NCI-H2029 (cell line): ENCODE measurements at regions not wholly inside any gene's neighbourhood (a gene's known extent, or its start where the extent isn't known, plus 50 kb on each side); places are given as distances from the start of the nearest gene placed in this dataset.

Experiments used
- DNase-seq: peaks from one replicate; lab custom pipeline; 2025; lab: John Stamatoyannopoulos, UW

DNA sequence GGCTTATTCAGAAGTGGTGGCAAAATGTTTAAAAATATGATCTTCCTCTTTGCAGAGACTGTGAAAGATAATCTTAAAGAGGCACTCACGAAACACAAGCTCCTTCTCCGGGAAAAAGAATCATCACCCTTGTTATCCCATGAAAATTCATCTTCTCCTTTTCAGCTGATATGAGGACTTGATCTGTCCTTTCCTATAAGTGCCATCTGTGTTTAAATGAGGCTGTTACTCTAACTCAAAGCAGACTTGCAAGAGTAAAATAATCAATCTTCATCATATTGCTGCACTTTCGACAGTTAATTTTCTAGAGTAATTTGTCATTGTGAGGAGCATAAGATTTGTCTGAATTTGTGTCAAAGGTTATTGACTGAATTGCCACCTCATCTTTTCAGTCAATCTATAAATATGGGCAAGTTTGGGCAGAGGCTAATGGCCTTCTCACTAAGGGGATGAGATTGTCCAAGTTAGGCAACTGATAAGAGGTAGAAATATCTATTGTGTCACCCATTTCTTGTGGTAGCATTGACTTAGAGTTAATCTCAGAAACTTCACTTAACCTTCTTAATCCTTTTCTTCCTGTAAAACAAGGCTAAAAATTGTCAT is 452.9 kb downstream of the GRXCR1 start:
- no peak for DNase-seq

DNA sequence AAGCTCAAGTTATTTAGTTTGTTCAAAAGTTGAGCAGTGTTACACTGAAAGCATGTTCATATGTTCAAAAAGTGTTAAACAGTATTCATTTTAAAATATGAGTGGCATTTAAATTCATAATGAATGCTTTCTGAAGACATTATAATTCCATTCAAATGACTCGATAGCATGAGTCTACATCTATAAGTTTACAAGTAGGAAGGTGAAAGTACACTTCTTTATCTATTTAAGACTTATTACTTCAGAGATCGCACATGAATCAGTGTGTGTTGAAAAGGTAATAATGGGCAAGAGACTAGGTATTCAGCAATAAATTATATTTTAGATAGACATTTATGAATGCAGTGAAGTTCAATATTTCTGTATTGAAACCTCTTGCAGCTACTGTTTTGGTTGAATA is 456.1 kb downstream of the GRXCR1 start:
- no peak for DNase-seq

DNA sequence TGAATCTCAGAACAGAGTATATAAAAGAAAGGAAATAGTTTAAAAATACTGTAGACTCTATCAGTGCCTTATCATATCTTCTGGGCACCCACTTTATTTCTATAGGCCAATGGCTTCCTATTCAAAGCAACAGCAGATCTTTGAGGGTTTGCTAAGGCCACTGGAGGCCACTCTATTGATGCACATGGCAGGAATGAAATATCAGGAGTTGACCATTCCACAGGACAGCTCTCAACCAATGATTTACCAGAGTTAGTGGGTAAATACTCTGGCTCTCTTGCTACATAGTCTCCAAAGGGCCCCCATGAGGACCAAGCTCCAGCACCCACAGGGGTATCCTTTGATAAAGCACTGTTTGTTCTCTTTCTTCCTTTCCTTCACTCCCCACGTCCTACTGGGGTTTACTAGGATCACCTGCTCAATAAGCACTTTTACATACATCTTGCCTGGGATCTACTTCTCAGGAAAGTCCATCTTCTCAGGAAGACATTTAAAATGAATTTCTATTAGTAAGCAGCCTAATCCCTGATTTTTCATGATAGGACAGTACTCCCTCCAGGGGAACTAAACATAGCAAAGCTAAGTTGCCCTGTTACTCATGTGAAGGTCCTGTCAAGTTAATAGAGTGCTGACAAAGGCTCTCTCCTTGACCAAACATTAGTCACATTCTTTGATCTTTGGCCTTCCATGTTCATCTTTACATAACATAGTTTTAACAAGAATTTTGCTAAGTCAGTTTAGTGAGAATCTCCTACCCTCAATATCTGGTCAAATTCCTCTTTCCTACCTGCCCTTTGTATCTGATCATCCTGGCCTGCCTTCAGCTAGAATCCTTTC is 459.7 kb downstream of the GRXCR1 start:
- no peak for DNase-seq

DNA sequence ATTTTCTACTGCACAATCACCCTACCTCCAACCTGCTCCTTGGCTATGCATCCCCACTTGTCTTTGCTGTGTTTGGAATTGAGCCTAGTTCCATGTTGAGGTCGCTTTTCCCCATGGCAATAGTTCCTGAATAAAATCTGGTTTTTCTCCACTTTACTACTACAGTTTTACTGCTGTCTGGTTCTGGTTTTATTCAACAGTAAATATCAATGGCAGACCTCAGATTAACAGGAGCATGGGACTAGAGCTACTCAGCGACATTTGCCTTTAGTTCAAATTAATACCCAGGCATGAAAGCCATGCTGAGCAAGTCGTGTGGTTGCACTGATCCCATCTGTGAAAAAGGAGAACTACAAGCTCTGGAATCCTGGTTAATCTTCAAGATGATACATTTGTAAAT is 460.3 kb downstream of the GRXCR1 start:
- DNase-seq: no peak

DNA sequence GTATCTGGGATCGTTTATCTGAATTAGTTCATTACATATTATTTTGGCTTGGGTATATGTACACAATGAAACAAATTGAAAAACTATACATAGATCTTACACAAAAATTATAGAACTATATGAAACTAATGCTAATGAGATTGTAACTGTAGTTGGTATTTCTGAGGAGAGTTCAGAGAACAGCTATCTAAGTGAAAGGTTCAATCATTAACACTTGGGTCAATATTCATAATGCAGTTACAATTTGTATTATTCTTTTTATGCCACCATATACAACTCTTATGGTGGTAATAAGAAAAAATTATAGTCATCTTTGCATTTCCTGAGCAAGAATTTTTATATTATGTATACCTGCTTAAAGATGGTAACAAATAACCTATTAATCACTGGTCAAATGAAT is 461.0 kb downstream of the GRXCR1 start:
- DNase-seq: no peak

DNA sequence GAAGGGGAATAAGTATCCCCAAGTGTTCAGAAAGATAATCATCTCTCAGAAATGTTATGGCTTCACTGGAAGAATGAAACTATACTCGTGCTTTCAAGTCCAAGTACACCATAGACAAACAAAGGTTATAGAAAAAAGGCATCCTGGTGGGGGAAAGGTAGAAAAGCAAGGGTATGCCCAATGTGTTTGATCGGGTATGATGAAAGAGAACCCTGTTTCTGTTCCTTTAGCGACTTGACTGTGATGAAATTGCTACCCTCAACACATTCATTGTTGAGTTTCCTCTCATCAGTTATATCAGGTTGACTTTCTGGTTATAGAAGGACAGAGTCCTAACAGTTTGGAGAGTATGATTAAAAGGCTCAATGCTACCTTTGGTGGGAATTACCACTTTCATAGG is 464.3 kb downstream of the GRXCR1 start:
- no peak for DNase-seq

DNA sequence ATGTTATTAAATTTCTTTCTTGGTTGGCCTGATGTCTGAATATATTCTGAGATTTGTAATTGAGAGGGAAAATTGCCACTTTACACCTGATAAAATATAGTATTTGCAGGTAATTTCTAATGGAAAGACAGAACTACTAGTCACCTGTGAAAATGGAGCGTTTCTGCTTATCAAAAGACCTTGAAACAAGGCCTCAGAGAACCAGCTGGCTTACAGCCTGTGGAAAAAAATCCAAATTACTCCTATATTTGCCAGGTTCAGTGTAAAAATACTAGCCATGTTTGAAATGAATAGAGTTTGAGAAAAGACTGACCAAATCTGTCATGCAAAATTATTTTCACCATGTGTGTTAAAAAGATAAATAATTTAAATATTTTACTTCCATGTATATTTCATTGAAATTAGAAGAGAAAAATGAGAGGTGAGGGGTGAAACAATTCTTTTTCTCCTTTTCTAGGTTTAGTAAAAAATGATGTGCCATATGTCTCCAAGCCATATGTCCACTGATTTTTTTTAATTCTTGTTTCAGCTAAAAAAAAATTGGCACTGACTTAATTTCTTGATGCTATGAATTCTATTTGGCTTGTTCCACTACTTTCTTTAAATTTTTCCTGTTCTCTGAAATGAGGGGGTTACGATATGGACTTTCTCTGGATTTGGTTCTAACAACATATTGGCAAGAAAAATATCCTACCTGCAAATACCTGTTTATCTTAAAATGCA is 464.9 kb downstream of the GRXCR1 start:
- no peak for DNase-seq

DNA sequence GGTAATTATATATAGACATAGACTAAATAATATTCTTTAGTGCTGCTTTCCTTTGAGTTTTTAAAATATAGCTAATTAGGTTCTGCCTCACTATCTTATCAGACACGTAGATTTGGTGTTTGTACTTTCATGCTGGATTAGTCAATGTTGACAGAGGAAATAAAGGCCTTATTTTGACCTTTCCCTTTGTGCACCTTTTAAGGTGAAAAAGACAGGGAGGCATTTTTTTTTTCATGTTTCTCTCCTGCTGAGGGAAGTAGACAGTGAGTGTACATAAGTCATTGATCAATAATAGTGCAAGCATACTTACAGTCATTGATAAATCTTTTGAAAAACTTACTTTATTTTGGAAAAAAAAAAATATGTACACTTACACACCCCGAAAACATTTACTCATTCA is 467.8 kb downstream of the GRXCR1 start:
- no peak for DNase-seq

DNA sequence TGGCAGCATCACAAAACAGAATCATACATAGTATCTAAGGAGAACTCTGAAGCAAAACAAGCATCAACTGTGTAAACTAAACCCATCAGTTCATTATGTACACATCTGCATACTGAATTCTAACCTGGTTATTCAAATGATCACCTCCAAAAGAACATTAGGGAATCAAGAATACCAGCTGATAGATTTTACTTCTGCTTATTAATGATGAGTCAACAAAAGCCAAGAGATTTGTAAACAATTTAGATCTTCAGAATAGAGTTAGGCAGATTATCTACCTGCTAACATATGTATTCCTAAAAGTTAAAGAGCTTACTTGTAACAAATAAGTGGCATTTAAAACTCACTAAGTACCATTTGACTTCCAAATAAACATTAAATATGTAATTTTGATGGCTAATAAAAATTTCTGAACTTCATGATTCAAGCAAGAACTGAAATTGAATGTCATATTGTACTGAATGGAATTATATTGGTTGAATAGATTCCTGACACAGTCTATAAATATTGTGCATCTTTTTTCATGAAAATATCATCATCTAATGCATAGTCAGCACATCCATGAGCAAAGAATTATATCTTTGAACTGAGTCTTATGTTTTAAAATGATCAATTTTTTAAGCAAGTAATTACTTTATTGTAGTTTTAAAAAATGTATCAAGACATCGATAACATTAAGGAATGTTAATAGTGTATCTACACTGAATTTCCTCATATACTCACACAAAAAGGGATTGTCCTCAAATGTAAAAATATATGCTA is 470.5 kb downstream of the GRXCR1 start:
- DNase-seq: no peak

DNA sequence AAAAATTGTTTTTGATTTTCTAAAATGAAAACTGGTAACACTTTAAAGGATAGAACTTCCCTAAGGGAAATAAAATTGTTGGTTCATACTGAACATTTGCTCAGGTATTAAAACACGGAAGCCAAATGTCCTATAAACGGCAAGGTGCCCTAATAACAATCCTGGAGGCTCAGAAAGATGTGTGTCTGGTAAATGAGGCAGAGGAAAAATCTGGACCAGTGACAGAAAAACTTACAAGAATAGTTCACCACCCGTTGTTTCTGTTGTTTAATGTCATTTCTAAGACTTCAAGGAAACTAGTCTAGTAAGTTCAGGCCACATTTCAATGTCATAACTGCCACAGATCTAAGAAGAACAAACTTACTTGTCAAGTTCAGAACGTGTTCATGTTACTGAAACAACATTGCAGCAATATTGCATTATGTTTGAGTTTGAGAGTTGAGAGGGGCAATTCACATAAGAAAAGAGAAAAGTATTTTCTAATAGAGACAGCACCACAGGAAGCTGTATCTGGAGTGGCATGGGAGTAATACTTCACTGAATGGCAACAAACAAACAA is 476.6 kb downstream of the GRXCR1 start:
- DNase-seq: no peak

DNA sequence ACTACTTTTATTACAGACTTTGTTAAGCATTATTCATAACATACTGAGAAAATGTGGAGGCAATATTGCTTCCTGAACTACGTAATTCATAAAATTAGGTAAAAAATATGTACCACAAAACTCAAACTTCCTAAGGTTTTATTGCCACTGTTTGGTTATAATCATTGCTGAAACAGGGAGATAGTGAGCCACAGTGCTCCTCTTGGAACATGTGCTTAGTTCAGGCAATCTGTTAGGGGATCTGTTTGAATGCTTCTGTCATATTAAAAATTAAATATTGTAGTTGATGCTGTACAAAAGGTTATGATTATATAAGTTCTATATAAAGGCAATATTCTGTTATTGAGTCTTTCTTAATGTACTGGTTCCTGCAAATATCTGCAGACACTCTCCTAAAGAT is 480.7 kb downstream of the GRXCR1 start:
- no peak for DNase-seq

DNA sequence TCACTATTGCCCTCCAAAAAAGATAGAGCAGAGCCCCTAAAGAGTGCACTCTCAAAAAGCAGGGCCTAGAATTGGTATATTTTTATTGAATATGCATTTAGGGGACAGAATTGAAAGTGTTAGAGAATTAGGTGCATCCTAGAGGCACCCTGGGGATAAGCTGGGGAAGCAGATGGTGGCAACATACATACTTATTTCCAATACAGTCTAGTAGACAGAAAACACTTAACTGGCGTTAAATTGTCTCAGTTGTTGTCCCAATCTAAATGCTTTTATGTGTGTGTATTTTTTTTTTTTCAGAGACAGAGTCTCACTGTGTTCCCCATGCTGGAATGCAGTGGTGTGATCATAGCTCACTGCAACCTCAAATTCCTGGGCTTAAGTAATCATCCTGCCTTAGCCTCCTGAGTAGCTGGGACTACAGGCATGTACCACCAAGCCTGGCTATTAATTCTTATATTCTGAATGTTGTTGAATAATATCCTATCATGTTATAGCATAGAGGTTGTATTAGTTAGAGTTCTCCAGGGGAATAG is 481.8 kb downstream of the GRXCR1 start:
- DNase-seq: no peak

DNA sequence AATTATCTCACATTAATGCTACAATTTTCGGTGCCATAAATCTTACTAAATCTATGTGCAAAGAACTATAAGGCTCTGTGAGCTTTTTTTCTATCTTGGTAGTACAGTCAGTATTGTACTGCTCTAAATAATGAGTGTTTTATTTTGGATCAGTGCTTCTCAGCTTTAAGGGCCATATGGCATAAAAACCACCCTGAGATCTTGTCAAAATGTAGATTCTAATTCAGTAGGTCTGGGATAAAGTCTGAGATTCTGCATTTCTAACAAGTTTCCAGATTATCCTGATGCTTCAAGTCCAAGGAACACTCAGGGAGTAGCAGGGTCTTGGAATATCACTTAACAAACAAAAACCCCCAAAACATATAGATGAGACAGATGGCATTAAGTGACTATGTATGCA is 486.5 kb downstream of the GRXCR1 start:
- no peak for DNase-seq

DNA sequence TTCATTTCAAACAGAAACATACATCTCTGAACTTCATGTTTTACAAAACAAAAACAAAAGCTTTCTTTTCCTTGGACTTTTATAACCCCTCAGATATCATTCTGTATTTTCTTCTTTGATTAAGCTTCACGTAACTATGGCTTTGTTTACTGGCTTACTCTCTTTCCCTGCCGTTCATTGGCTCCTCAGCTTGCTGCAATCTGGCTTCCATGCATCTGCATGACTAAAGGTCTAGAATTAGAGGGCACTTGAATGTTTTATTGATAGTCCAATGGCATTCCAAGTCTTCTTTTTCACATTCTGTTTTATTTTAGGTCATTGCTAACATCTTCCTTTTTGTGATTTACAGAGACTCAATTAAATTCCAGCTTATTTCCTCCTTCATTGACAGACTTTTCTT is 487.6 kb downstream of the GRXCR1 start:
- no peak for DNase-seq

DNA sequence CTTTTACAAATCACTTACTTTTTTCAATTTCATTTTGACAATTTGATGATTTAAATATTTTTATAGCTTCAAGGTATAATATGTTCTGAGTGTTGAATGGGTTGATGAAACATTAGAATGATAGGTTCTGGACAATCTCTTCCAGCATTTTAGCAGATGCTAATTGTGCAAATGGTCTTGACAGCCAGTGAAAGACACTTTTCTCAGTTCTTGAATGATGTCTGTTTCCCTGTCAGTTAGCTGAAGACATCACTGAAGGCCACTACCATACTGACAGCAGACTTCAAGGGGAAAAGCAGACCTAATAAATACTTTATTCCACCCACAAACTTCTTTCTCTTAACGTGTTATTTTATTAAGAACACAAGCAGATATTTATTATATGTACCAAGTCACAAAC is 498.6 kb downstream of the GRXCR1 start:
- DNase-seq: no peak

DNA sequence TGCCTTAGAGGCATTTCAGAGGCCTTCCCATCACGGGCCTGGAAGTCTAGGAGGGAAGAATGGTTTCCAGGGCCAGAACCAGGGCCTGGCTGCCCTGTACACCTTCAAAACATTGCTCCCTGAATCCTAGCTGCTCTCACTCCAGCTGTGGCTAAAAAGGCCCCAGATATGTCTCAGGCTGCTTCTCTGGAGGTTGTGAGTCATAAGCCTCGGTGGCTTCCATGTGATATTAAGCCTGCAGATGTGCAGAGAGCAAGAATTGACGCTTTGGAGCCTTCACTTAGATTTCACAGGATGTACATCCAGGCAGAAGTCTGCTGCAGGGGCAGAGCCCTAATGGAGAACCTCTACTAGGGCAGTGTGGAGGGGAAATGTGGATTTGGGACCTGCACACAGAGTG is 502.5 kb downstream of the GRXCR1 start:
- DNase-seq: no peak

DNA sequence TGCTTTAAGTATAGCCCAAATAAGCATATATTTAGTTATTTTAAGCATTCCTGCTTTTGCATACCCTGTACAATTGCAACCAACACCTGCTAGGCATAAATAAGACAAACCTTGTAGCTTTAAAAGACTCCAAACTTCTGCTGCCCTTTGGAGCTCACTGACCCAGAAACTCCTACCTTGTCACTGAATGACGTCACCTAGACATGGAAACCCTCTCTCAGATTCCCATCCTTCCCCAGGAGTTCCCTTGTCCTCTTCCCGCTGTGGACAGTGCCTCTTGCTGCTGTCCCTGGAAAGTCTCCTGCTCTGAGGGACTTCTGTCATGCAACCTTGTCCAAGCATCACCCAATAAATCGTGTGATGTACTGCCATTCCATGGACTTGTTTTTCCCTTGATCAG is 507.2 kb downstream of the GRXCR1 start:
- DNase-seq: no peak

DNA sequence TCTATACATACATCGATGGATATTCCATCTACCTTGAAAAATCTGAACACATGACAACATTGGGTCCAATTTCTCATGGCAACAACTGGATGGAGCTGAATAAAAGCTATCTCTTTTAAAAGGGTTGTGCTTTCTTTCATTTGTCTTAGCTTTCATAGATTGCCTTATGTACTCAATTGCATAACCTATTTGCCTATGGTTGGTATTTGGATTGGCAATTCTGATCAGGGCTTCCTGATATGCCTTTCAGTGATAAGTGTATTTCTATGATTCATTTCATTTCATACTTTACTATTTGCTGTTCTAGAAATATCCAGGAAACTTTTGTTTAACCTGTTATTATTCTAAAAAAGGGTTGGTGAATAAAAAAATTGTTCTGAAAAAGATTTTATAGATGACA is 509.9 kb downstream of the GRXCR1 start:
- no peak for DNase-seq

DNA sequence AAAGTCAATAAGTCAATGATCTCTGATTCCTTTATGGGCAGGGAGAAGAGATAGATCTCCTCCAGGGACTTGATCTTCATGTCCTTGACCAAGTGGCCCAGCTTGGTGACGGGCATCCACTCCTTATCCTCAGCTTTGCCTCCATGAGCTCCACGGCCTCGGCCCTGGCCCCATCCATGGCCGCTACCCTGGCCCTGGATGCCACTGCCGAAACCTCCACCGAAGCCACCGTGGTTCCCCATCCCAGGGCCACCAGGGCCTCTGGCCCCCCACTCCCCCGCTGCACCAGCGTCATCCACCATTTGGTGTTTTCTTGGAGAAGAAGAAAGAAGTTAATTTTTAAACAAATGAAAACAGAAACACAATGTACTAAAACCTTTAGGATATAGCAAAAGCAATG is 518.1 kb downstream of the GRXCR1 start:
- no peak for DNase-seq

DNA sequence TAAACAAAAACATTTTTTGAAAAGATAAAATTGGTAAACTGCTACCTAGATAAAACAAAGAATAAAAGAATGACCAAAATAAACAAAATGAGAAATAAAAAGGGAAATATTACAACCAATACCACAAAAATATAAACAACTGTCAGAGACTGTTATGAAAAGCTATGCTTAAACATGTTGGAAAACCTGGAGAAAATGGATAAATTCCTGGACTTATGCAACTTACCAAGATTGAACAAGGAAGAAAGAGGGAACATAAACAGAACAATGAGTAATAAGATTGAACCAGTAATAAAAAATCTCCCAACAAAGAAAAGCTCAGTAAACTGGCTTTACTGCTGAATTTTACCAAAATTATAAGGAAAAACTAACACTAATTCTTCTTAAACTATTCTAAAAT is 518.7 kb downstream of the GRXCR1 start:
- DNase-seq: no peak

DNA sequence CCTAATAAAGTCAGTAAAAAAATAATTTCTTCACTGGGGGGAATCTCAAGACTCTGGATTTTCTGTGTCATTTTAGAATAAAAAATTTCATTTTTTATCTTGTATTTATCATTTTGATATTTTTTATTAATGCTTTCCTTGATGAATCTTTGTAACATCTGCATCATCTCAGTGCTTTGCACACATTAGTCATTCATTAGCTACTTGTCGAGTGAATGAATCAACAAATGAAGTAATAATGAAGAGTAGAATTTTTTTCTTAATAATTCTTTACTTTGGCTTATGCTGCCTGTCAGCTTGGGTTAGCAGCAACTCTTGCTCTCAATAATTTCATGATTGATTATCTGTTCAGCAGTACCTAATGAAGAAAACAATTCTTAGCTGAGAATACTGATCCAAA is 530.8 kb downstream of the GRXCR1 start:
- DNase-seq: no peak

DNA sequence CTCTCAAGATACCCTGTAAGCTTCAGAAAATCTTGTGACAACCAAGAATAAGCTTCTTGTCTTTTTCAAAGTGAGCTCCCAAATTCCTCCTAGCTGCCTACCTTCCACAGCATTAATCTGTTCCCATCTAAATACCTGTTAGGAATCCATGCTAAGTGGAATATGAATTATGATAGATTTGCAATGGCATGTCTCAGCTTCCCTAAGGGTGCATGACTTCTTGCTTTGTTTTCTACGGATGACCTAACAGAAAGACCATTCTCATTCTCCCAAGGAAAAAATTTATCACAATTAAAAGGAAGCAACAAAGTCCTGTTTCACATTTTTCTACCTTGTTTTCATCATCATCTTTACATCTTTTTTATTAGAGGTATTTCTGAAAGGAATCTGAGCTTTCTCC is 532.7 kb downstream of the GRXCR1 start:
- no peak for DNase-seq
